Type B pancreatic cell (in vitro differentiated cells): ENCODE measurements at regions not wholly inside any gene's neighbourhood (a gene's known extent, or its start where the extent isn't known, plus 50 kb on each side); places are given as distances from the start of the nearest gene placed in this dataset.

Experiments used
- DNase-seq: peaks from one replicate; pipeline ENCODE4 v3.0.0; 2021; ENCODE audit warnings: mixed read lengths; ENCODE audit not compliant: unreplicated experiment; ENCODE audit errors: extremely low spot score
- H3K27ac Mint-ChIP-seq: 2 replicates; pipeline ENCODE4 v1.8.0; 2021; ENCODE audit warnings: mild to moderate bottlenecking, mixed read lengths
- H3K27me3 Mint-ChIP-seq: 2 replicates; pipeline ENCODE4 v1.8.0; 2021; ENCODE audit warnings: mixed read lengths
- H3K36me3 Mint-ChIP-seq: 2 replicates; pipeline ENCODE4 v1.8.0; 2021; ENCODE audit warnings: mixed read lengths
- H3K4me1 Mint-ChIP-seq: one replicate; pipeline ENCODE4 v1.8.0; 2021; ENCODE audit warnings: mixed read lengths; ENCODE audit not compliant: unreplicated experiment
- H3K4me3 Mint-ChIP-seq: 2 replicates; pipeline ENCODE4 v1.8.0; 2021; ENCODE audit warnings: mild to moderate bottlenecking, mixed read lengths
- H3K9me3 Mint-ChIP-seq: 2 replicates; pipeline ENCODE4 v1.8.0; 2021; ENCODE audit warnings: mixed read lengths
- TF ChIP-seq, protein P1 (sequence below): fragments of 200-600 bp; sonication (generic); conservative IDR thresholded peaks from 2 replicates; pipeline ENCODE4 v1.5.0; 2021; ENCODE audit warnings: antibody characterized with exemption, mild to moderate bottlenecking

DNA sequence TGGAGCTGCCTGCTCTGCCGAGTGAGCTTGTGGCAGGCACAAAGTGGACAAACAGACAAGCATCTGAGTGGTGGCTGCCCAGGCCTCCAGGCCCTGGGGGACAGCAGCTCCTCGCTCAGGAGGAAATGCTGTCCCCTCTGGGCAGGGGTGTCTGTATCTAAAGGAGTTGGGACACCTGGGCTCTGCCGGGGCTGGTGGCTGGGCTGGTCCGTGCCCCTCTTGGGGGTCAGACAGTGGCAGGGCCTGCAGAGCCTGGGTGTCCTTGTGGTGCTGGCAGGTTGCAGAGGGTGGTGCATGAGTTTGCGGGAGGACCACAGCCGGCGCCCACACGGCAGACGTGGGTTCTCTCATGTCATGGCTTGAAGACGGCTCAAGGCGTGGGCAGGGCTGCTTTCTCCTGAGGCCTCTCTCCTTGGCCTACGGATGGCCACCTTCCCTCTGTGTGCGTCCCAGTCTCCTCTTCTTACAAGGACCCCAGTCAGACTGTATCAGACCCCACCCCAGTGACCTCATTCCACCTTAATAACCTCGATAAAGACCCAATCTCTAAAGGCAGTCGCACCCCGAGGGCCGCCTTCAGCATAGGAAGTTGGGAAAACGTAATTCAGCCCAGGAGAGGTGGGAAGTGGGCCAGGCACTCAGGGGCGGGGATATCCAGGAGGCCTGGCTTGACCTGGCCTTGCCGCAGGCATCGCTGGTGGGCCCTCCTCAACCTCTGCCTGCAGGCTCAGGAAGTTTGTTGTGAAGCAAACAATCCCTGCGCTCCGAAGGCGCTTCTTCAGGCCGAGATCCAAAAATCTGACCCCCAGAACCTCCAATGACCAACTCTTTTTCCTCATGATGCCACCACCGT is 110.0 kb downstream of the KIF26A start:
- Mint-ChIP-seq H3K27me3 (no peaks in the 10 kb centered on the region), H3K27ac (no peak overlapping the region), H3K9me3 (no peaks in the 10 kb centered on the region), H3K36me3 (no peaks in the 10 kb centered on the region), H3K4me3 (no peak overlapping the region), H3K4me1 (no peaks in the 10 kb centered on the region)
- TF ChIP-seq, protein P1, sequence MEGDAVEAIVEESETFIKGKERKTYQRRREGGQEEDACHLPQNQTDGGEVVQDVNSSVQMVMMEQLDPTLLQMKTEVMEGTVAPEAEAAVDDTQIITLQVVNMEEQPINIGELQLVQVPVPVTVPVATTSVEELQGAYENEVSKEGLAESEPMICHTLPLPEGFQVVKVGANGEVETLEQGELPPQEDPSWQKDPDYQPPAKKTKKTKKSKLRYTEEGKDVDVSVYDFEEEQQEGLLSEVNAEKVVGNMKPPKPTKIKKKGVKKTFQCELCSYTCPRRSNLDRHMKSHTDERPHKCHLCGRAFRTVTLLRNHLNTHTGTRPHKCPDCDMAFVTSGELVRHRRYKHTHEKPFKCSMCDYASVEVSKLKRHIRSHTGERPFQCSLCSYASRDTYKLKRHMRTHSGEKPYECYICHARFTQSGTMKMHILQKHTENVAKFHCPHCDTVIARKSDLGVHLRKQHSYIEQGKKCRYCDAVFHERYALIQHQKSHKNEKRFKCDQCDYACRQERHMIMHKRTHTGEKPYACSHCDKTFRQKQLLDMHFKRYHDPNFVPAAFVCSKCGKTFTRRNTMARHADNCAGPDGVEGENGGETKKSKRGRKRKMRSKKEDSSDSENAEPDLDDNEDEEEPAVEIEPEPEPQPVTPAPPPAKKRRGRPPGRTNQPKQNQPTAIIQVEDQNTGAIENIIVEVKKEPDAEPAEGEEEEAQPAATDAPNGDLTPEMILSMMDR: no peak
- DNase-seq: peak; percentile 67

DNA sequence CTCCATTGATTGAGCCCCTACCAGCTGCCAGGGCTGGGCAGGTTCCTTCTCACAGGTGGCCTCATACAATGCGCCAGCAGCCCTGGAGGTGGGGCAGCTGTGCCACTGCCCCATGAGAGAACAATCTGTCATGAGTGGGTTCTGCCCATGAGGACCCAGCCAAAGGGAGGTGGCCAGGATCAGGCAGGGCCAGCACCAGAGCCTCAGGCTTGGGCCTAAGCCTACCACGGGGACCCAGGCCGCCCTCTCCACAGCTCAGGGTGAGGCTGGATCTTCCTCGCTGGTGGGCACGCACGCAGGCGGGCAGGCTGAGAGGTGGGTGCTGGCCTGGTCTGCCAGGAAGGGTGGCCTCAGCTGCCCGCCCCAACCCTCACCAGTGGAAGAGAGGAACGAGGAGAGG is 110.7 kb downstream of the KIF26A start:
- no peak overlapping the region for H3K27ac Mint-ChIP-seq
- TF ChIP-seq, protein P1: no peak
- H3K4me3 Mint-ChIP-seq: no peak overlapping the region
- DNase-seq: peak; percentile 60
- no peaks in the 10 kb centered on the region for H3K27me3 Mint-ChIP-seq
- no peaks in the 10 kb centered on the region for H3K4me1 Mint-ChIP-seq
- H3K9me3 Mint-ChIP-seq: no peaks in the 10 kb centered on the region
- no peaks in the 10 kb centered on the region for H3K36me3 Mint-ChIP-seq

DNA sequence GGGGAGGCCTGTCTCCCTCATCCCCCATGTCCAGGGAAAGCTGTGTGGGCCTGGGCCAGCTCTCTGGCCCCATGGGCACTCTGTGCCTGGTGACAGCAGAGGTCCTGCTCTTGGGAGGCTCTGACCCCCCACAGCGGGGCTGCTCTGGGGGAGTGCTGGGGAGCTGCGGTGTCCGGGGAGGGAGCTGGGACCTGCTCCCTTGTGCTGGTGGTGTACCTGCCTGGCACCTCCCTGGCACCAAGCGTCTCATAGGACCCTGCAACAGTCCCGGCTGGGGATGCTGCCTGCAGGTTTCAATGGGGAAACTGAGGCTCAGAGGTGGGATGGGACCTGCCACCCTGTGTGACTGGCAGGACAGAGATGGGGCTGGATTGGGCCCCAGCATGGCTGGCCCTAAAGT is 111.3 kb downstream of the KIF26A start:
- Mint-ChIP-seq H3K36me3 (no peaks in the 10 kb centered on the region), H3K9me3 (no peaks in the 10 kb centered on the region), H3K4me1 (peaks cover 5% of the 10 kb centered on the region), H3K4me3 (no peak overlapping the region), H3K27me3 (peaks cover 5% of the 10 kb centered on the region), H3K27ac (no peak overlapping the region)
- DNase-seq: peak; percentile 59
- TF ChIP-seq, protein P1: no peak

DNA sequence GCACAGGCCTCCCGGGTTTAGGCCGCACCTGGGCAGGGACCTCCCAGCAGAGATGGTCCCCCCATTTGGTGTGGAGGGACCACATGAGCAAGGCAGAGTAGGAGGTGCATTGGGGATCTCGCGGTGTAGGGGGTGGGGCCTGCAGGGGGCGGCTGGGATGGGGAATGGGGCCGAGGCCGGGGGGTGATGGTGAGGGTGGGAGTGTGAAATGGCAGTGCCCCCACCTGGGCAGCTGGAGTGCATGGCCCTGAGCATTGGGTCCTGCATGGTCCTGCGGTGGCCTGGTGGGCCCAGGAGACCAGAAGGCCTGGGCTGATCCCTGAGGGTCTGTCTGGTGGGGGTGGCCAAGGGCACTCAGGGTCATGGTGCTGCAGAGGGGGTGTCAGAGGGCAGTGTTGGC is 111.8 kb downstream of the KIF26A start:
- Mint-ChIP-seq H3K27ac (no peak overlapping the region), H3K9me3 (no peaks in the 10 kb centered on the region), H3K36me3 (no peaks in the 10 kb centered on the region), H3K27me3 (peaks cover 5% of the 10 kb centered on the region), H3K4me3 (no peak overlapping the region), H3K4me1 (peaks cover 5% of the 10 kb centered on the region)
- peak; percentile 53 for DNase-seq
- TF ChIP-seq, protein P1: no peak

DNA sequence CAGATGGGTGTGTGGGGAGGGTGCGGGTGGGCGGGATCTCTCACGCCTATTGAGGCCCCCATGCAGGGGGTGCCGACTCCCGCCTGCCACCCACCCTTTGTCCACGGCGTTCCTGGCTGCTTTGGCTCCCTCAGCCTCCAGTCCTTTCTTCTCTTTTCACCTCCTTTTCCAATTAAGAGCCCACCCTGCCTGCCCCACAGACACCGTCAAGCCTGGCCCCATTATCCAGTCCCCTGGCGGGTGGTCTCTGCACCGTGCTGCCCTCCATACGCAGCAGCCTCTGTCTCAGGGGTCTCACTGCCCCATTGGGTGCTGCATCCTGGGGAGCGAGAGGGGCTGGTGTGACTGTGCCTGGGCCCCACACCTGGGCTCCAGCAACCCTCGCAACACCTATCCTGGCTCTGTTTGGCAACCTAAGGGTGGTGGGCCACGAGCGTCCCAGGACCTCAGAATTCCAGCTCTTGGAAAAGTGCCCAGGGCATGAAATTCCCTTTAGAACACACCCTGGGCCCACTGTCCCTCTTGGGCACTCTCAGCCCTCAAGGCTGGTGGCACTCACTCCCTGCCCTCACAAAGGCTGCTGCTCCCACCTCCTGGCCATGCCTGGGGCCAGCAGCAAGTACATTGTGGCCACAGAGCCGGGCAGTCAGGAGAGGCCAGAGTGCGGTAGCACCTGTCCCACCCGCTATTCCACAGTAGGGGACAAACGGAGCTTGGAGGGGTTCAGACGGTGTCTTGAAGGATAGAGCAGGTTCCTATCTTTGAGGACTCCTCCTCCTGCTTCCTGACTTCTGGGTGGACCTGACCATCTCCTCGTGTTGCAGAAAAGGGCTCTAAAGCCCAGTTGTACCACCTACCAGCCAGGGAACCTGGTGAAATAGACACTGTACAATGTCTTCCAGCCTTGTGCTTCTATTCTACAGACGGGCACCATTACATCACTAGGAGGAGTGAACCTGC is 114.1 kb downstream of the KIF26A start:
- DNase-seq: peak; percentile 56
- Mint-ChIP-seq H3K4me1 (peaks cover 11% of the 10 kb centered on the region), H3K9me3 (no peaks in the 10 kb centered on the region), H3K27me3 (peaks cover 15% of the 10 kb centered on the region), H3K27ac (no peak overlapping the region), H3K36me3 (no peaks in the 10 kb centered on the region), H3K4me3 (no peak overlapping the region)
- TF ChIP-seq, protein P1: no peak
